ENCODE measurements at regions not wholly inside any gene's neighbourhood (a gene's known extent, or its start where the extent isn't known, plus 50 kb on each side); places are given as distances from the start of the nearest gene placed in this dataset.

DNA sequence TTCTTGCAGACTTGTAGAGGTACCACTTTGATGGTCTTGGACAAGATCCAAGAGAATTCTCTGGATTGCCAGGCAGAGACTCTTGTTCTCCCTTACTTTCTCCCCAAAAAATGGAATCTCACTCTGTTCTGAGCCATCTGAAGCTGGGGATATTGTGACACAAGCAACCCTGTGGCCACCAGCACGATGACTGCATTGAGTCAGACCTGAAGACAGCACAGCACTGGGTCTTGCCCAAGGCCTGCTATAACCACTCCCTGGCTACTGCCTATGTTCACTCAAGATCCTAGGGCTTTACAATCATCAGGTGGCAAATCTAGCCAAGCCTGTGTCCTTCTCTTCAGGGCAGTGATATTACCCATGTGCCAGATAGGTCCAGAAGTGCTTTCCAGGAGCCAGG, 202.5 kb upstream of the SERP2 start:
- no peak for DNase-seq (ENCODE audit: low spot score in 2 of 2)
- TF ChIP-seq POLR2A (IDR thresholded peaks at IDR 0.05) (no peak), EP300 (IDR thresholded peaks at IDR 0.05) (no peak)
- TF ChIP-seq, protein P1, sequence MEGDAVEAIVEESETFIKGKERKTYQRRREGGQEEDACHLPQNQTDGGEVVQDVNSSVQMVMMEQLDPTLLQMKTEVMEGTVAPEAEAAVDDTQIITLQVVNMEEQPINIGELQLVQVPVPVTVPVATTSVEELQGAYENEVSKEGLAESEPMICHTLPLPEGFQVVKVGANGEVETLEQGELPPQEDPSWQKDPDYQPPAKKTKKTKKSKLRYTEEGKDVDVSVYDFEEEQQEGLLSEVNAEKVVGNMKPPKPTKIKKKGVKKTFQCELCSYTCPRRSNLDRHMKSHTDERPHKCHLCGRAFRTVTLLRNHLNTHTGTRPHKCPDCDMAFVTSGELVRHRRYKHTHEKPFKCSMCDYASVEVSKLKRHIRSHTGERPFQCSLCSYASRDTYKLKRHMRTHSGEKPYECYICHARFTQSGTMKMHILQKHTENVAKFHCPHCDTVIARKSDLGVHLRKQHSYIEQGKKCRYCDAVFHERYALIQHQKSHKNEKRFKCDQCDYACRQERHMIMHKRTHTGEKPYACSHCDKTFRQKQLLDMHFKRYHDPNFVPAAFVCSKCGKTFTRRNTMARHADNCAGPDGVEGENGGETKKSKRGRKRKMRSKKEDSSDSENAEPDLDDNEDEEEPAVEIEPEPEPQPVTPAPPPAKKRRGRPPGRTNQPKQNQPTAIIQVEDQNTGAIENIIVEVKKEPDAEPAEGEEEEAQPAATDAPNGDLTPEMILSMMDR (IDR thresholded peaks at IDR 0.05), result no peak

DNA sequence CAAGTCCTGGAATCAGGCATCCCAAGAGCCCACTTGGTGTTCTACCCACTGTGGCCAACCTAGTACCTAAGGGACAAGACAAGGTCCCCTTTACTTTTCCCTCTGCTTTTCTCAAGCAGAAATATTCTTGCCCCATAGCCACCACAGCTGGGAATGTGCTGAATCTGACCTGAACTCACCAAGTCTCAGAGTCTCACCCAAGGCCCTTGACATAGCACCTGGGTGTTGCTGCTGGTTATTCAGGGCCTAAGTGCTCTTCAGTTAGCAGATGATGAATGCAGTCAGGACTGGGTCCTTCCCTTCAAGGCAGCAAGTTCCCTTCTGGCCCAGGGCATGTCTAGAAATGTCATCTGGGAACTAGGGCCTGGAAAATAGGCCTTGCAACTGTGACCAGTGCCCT, 201.8 kb upstream of the SERP2 start:
- Histone ChIP-seq H3K27me3 (no peaks in the 10 kb centered on the region), H3K36me3 (no peaks in the 10 kb centered on the region), H3K4me1 (peaks cover 0 to 7% (median 0%) of the 10 kb centered on the region in 4 donors), H3K4me3 (no peak overlapping the region), H3K27ac (no peak overlapping the region), H3K9me3 (no peaks in the 10 kb centered on the region)
- TF ChIP-seq EP300 (IDR thresholded peaks at IDR 0.05) (no peak), POLR2A (IDR thresholded peaks at IDR 0.05) (no peak)
- TF ChIP-seq, protein P1 (IDR thresholded peaks at IDR 0.05), result no peak
- no peak for DNase-seq (ENCODE audit: low spot score in 2 of 2)

More for the DNA sequence above, 202.5 kb upstream of the SERP2 start:
- no peak overlapping the region for H3K4me3 ChIP-seq
- no peaks in the 10 kb centered on the region for H3K27me3 ChIP-seq
- H3K36me3 ChIP-seq, result no peaks in the 10 kb centered on the region
- no peaks in the 10 kb centered on the region for H3K9me3 ChIP-seq
- WGBS, 2 donors, result 95 to 100% methylated on average over 1 of the region's 1 CpG
- no peak overlapping the region for H3K27ac ChIP-seq
- H3K4me1 ChIP-seq, result peaks cover 0 to 7% (median 0%) of the 10 kb centered on the region in 4 donors

DNA sequence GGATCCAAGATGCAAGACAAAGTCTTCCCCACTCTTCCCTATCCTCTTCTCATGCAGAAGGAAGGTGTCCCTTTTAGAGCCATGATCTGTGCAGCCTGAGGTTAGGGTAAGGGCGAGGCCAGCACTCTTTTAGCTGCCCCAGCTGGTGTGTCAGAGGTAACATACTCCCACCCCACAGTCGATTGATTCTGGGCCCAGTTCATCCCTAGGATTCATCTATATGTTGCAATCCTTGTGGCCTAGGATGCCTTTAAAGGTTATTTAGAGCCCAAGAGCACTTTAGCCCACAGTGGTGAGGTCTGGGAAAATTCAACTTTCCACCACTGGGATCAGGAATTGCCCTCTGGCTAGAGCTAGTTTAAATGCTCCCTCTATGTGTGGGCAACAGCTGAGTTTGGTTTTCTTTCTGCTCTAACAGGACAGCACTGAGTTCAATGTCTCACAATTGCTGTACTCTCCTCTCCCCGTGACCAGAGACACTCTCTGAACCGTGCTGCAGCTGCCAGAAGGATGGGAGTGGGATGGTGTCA, 201.3 kb upstream of the SERP2 start:
- H3K27me3 ChIP-seq, result no peaks in the 10 kb centered on the region
- WGBS, 2 donors, result 71 to 85% methylated on average over 4 of the region's 4 CpGs
- H3K27ac ChIP-seq, result no peak overlapping the region
- no peaks in the 10 kb centered on the region for H3K36me3 ChIP-seq
- no peaks in the 10 kb centered on the region for H3K9me3 ChIP-seq
- H3K4me3 ChIP-seq, result no peak overlapping the region
- no peak for DNase-seq (ENCODE audit: low spot score in 2 of 2)
- H3K4me1 ChIP-seq, result peaks cover 0 to 7% (median 0%) of the 10 kb centered on the region in 4 donors
- no peak for TF ChIP-seq EP300 (IDR thresholded peaks at IDR 0.05)
- TF ChIP-seq POLR2A (IDR thresholded peaks at IDR 0.05), result no peak
- TF ChIP-seq, protein P1 (IDR thresholded peaks at IDR 0.05), result no peak

DNA sequence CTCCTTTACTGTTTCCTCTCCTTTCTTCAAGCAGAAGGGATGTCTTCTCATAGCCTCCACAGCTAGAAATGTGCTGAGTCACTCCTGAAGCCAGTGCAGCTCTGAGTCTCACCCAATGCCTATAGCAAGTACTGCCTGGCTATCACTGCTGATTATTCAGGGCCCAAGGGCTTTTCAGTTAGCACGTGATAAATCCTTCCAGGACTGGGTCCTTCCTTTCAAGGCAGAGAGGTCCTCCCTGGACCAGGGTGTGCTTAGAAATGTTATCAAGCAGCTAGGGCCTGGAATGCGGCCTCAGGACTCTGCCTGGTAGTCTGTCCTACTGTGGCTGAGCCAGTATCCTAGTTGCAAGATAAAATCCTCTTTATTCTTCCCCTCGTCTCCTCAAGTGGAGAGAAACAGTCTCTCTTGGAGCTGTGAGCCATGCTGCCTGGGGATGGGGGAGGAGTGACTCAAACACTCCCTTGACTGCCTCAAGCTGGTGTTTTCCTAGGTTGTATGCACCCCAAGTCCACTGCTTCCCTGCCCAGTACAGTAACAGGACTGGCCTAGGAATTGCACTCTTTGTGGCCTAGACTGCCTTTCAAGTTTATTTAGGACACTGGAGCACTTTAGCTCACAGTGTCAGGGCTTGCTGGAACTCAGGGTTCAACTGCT, 198.7 kb upstream of the SERP2 start:
- peak in 1 of 2 donors; percentile 3 for DNase-seq (ENCODE audit: low spot score in 2 of 2)
- Histone ChIP-seq H3K9me3 (no peaks in the 10 kb centered on the region), H3K27me3 (no peaks in the 10 kb centered on the region), H3K4me3 (no peak overlapping the region), H3K36me3 (no peaks in the 10 kb centered on the region), H3K27ac (no peak overlapping the region), H3K4me1 (peaks cover 0 to 7% (median 0%) of the 10 kb centered on the region in 4 donors)
- TF ChIP-seq EP300 (IDR thresholded peaks at IDR 0.05) (no peak), POLR2A (IDR thresholded peaks at IDR 0.05) (no peak)
- TF ChIP-seq, protein P1 (IDR thresholded peaks at IDR 0.05), result no peak
- WGBS, 2 donors, result 50 to 65% methylated on average over 3 of the region's 3 CpGs

DNA sequence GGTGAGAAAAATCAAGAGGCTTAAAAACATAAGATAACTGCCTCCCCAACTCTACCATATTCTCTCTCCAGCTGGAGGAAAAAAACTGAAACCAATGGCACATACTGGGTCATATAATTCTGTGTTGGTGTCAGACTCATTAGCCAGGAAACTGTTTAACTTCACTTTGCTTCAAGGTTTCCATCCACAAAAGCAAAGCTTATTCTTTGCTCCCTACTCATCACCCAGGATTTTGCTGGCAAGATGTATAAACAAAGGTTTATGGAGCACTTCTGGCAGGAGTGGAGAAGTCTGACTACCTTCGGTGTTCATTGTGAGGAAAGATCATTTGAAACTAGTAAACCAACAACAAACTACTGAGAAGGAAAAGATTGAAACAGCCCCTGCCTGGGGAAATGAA, 197.5 kb upstream of the SERP2 start:
- WGBS, 2 donors, result no CpG with 5 or more reads among the region's 1 CpG
- H3K27ac ChIP-seq, result no peak overlapping the region
- DNase-seq (ENCODE audit: low spot score in 2 of 2), result no peak

More for the DNA sequence above, 197.5 kb upstream of the SERP2 start:
- no peak overlapping the region for H3K4me3 ChIP-seq
- H3K9me3 ChIP-seq, result no peaks in the 10 kb centered on the region
- peaks cover 0 to 7% (median 0%) of the 10 kb centered on the region in 4 donors for H3K4me1 ChIP-seq
- H3K27me3 ChIP-seq, result no peaks in the 10 kb centered on the region
- TF ChIP-seq EP300 (IDR thresholded peaks at IDR 0.05), result no peak
- no peak for TF ChIP-seq POLR2A (IDR thresholded peaks at IDR 0.05)
- TF ChIP-seq, protein P1 (IDR thresholded peaks at IDR 0.05), result no peak
- no peaks in the 10 kb centered on the region for H3K36me3 ChIP-seq

All from tibial nerve (tissue), 4 donors.